ENCODE measurements at regions not wholly inside any gene's neighbourhood (a gene's known extent, or its start where the extent isn't known, plus 50 kb on each side); places are given as distances from the start of the nearest gene placed in this dataset.

- TF ChIP-seq, protein P1, sequence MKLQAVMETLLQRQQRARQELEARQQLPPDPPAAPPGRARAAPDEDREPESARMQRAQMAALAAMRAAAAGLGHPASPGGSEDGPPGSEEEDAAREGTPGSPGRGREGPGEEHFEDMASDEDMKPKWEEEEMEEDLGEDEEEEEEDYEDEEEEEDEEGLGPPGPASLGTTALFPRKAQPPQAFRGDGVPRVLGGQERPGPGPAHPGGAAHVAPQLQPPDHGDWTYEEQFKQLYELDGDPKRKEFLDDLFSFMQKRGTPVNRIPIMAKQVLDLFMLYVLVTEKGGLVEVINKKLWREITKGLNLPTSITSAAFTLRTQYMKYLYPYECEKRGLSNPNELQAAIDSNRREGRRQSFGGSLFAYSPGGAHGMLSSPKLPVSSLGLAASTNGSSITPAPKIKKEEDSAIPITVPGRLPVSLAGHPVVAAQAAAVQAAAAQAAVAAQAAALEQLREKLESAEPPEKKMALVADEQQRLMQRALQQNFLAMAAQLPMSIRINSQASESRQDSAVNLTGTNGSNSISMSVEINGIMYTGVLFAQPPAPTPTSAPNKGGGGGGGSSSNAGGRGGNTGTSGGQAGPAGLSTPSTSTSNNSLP (IDR thresholded peaks at IDR 0.05; ENCODE audit: low read depth, low read length) = no peak
- TF ChIP-seq BORCS8-MEF2B (CRISPR knock-in tag; IDR thresholded peaks at IDR 0.05) (no peak), ZNF557 (CRISPR knock-in tag; IDR thresholded peaks at IDR 0.05) (no peak), TBX2 (CRISPR knock-in tag; IDR thresholded peaks at IDR 0.05; ENCODE audit: borderline replicate concordance) (no peak)
Observed at GRCh38 chr2:64735504-64735903, 81.8 kb upstream of the SERTAD2 start (continued).

- FAIRE-seq = no peak
- CTCF ChIA-PET (ENCODE audit: low intra/inter-chr PET ratio, low total read pairs) = no interaction called here
- POLR2A ChIA-PET = interaction anchor here (1.3 kb wide), 1 partner anchor 13 kb away, joined by 4 read pairs; no protein-coding TSS in a partner anchor
- H3K4me3 ChIP-seq (replicated peaks in 1 of 3; ENCODE audit: insufficient read depth in 1 of 3, low read depth in 2 of 3, low read length in 3 of 3) = no peak overlapping the region
- H3K36me3 ChIP-seq (replicated peaks in 1 of 2; ENCODE audit: control insufficient read depth in 1 of 2, insufficient read depth in 2 of 2, low read length in 2 of 2) = no peaks in the 10 kb centered on the region
- ATAC-seq = no peak
- BruUV-seq (replicated peaks) = no TSS peak
- H3K4me2 ChIP-seq (ENCODE audit: low read depth, low read length) = no peak overlapping the region
- no peaks in the 10 kb centered on the region for H3K79me2 ChIP-seq (ENCODE audit: insufficient read depth, low read length)
- H4K20me1 ChIP-seq (ENCODE audit: insufficient read depth, low read length) = no peaks in the 10 kb centered on the region
- in situ Hi-C loops (cut with HindIII; ENCODE audit: extremely low pct_ligation_motif_present, low pct_unique_long_range_greater_than_20kb) (no loop called here), intact Hi-C loops (cut with micrococcal nuclease; ENCODE audit: unreplicated experiment) (no loop called here)
- H3K4me1 ChIP-seq (ENCODE audit: insufficient read depth, low read length) = peaks cover 15% of the 10 kb centered on the region
- no peak for DNase-seq (ENCODE audit: low spot score)
- H3K27me3 ChIP-seq (ENCODE audit: control insufficient read depth in 1 of 2, insufficient read depth in 2 of 2, low read length in 2 of 2) = no peaks in the 10 kb centered on the region
- H3K9ac ChIP-seq (ENCODE audit: insufficient read depth, low read depth, low read length) = no peak overlapping the region
- no peaks in the 10 kb centered on the region for H3K9me3 ChIP-seq (ENCODE audit: low read length)
- no peak overlapping the region for H2AFZ ChIP-seq (ENCODE audit: low read length)
- TF ChIP-seq KLF9 (CRISPR knock-in tag; IDR thresholded peaks at IDR 0.05; ENCODE audit: low read depth) (no peak), ZNF44 (CRISPR knock-in tag; IDR thresholded peaks at IDR 0.05) (no peak), KDM1A (CRISPR knock-in tag; IDR thresholded peaks at IDR 0.05) (no peak), SPEN (CRISPR knock-in tag; IDR thresholded peaks at IDR 0.05; ENCODE audit: low read depth) (no peak), AGO1 (IDR thresholded peaks at IDR 0.05; ENCODE audit: low read depth, low read length, poor library complexity, severe bottlenecking) (no peak), MBD4 (IDR thresholded peaks at IDR 0.05; ENCODE audit: borderline replicate concordance, low read length) (no peak), NFRKB (IDR thresholded peaks at IDR 0.05) (no peak), ZNF253 (CRISPR knock-in tag; IDR thresholded peaks at IDR 0.05; ENCODE audit: borderline replicate concordance) (no peak), SP140L (CRISPR knock-in tag; IDR thresholded peaks at IDR 0.05; ENCODE audit: borderline replicate concordance) (no peak)
- TF ChIP-seq, protein P2, sequence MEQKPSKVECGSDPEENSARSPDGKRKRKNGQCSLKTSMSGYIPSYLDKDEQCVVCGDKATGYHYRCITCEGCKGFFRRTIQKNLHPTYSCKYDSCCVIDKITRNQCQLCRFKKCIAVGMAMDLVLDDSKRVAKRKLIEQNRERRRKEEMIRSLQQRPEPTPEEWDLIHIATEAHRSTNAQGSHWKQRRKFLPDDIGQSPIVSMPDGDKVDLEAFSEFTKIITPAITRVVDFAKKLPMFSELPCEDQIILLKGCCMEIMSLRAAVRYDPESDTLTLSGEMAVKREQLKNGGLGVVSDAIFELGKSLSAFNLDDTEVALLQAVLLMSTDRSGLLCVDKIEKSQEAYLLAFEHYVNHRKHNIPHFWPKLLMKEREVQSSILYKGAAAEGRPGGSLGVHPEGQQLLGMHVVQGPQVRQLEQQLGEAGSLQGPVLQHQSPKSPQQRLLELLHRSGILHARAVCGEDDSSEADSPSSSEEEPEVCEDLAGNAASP (CRISPR knock-in tag; IDR thresholded peaks at IDR 0.05; ENCODE audit: borderline replicate concordance) = no peak
- H3K27ac ChIP-seq (ENCODE audit: extremely low read length, insufficient read depth, low read length) = no peak overlapping the region
Observed at GRCh38 chr2:64737547-64737946, 83.8 kb upstream of the SERTAD2 start.

Measured in HepG2 (cell line).